ENCODE measurements at regions not wholly inside any gene's neighbourhood (a gene's known extent, or its start where the extent isn't known, plus 50 kb on each side); places are given as distances from the start of the nearest gene placed in this dataset.

DNA sequence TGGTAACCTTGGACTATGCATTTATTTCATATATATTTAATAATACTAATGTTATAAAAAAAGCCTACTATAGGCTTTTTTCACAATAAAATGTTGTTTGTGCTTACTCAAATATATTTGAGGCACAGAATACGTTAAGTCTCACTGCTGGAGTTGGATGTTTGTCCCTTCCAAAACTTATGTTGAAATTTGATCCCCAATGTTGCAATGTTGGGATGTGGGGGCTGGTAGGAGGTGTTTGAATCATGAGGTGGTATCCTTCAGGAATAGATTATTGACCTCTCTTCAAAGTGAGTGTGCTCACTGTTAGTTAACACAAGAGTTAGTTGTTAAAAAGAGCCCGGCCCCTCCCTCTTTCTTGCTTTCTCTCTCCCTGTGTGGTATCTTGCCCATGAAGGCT, 1295.9 kb downstream of the JRKL start:
- no peak for DNase-seq (ENCODE audit: low spot score)
- peaks cover 7% of the 10 kb centered on the region for H3K4me1 Mint-ChIP-seq

DNA sequence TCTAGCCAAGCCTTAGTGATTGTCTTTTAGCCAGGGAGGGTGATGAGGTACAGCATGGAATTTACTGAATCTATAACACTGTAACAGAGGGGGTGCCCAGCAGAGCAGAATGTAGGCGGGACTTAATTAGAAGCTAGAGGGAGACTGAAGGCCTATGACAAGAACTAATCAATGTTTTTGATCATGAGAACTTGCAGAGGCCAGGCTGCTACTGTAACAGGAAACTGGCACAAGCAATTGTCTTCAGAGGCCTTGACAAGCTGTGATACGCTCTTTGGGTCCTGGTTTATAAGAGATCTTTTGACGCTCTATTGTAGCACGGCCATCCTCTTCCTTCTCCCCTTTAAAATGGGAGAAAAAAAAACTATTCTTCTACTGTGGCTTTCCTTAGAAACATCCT, 1297.3 kb downstream of the JRKL start:
- Histone ChIP-seq H3F3A (ENCODE audit: low read depth) (no peaks in the 10 kb centered on the region), H3K9me3 (ENCODE audit: low read depth) (no peaks in the 10 kb centered on the region), H3K4me3 (no peak overlapping the region), H3K9ac (no peak overlapping the region), H3K79me2 (ENCODE audit: low read depth) (no peaks in the 10 kb centered on the region), H4K20me1 (ENCODE audit: low read depth) (no peaks in the 10 kb centered on the region), H3K27me3 (no peaks in the 10 kb centered on the region), H3K4me2 (no peak overlapping the region), H3K4me1 (peaks cover 16% of the 10 kb centered on the region), H3K27ac (no peak overlapping the region), H2AFZ (replicated peaks) (peak overlapping the region; percentile 91), H3K36me3 (no peaks in the 10 kb centered on the region)
- Mint-ChIP-seq H3K9me3 (no peaks in the 10 kb centered on the region), H3K4me3 (no peak overlapping the region), H3K27ac (no peak overlapping the region), H3K4me1 (peaks cover 7% of the 10 kb centered on the region), H3K36me3 (no peaks in the 10 kb centered on the region), H3K27me3 (ENCODE audit: insufficient read depth, low read depth) (no peaks in the 10 kb centered on the region)
- peak; percentile 10 for DNase-seq (ENCODE audit: low spot score)
- no peak for TF ChIP-seq EZH2phosphoT487 (IDR thresholded peaks at IDR 0.05)
- TF ChIP-seq, protein P1, sequence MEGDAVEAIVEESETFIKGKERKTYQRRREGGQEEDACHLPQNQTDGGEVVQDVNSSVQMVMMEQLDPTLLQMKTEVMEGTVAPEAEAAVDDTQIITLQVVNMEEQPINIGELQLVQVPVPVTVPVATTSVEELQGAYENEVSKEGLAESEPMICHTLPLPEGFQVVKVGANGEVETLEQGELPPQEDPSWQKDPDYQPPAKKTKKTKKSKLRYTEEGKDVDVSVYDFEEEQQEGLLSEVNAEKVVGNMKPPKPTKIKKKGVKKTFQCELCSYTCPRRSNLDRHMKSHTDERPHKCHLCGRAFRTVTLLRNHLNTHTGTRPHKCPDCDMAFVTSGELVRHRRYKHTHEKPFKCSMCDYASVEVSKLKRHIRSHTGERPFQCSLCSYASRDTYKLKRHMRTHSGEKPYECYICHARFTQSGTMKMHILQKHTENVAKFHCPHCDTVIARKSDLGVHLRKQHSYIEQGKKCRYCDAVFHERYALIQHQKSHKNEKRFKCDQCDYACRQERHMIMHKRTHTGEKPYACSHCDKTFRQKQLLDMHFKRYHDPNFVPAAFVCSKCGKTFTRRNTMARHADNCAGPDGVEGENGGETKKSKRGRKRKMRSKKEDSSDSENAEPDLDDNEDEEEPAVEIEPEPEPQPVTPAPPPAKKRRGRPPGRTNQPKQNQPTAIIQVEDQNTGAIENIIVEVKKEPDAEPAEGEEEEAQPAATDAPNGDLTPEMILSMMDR (IDR thresholded peaks at IDR 0.05) = no peak
- TF ChIP-seq EZH2 (IDR thresholded peaks at IDR 0.05) = no peak

More for the DNA sequence above, 1295.9 kb downstream of the JRKL start:
- H3K27me3 Mint-ChIP-seq (ENCODE audit: insufficient read depth, low read depth) = no peaks in the 10 kb centered on the region
- Histone ChIP-seq H3K4me3 (no peak overlapping the region), H3K27me3 (no peaks in the 10 kb centered on the region), H3K36me3 (no peaks in the 10 kb centered on the region), H3K27ac (no peak overlapping the region), H3K9ac (no peak overlapping the region), H3K4me2 (no peak overlapping the region), H3K4me1 (peaks cover 16% of the 10 kb centered on the region), H3F3A (ENCODE audit: low read depth) (no peaks in the 10 kb centered on the region), H3K9me3 (ENCODE audit: low read depth) (no peaks in the 10 kb centered on the region), H4K20me1 (ENCODE audit: low read depth) (no peaks in the 10 kb centered on the region), H2AFZ (replicated peaks) (no peak overlapping the region), H3K79me2 (ENCODE audit: low read depth) (no peaks in the 10 kb centered on the region)
- H3K9me3 Mint-ChIP-seq = no peaks in the 10 kb centered on the region
- TF ChIP-seq EZH2phosphoT487 (IDR thresholded peaks at IDR 0.05) (no peak), EZH2 (IDR thresholded peaks at IDR 0.05) (no peak)
- TF ChIP-seq, protein P1 (IDR thresholded peaks at IDR 0.05) = no peak
- H3K36me3 Mint-ChIP-seq = no peaks in the 10 kb centered on the region
- peak overlapping the region; percentile 74 for H3K27ac Mint-ChIP-seq
- no peak overlapping the region for H3K4me3 Mint-ChIP-seq

DNA sequence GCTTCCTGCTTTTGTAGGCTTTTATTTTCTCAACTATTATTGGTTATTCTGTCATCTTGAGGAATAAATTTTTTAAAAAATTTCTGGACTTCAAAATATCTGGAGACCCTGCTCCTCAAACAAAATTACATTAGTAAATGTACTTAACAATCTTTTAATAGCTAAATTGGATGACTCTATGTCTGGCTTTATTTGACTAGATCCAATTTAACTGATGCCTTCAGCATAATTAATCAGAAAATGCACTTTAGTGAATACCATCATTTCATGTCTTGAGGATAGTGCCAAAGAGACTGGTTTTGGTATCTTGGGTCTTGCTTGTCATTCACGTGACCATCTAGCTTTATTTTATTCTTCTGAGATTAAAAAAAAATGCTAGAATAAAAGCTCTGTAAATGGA, 1301.2 kb downstream of the JRKL start:
- Histone ChIP-seq H3K9ac (no peak overlapping the region), H3K4me2 (no peak overlapping the region)
- H3K9me3 Mint-ChIP-seq = peaks cover 4% of the 10 kb centered on the region

More for the DNA sequence above, 1301.2 kb downstream of the JRKL start:
- no peak for DNase-seq (ENCODE audit: low spot score)
- H3K4me1 Mint-ChIP-seq = peaks cover 3% of the 10 kb centered on the region
- no peak overlapping the region for H2AFZ ChIP-seq (replicated peaks)
- no peak overlapping the region for H3K4me3 Mint-ChIP-seq
- no peaks in the 10 kb centered on the region for H3K9me3 ChIP-seq (ENCODE audit: low read depth)
- no peaks in the 10 kb centered on the region for H3K36me3 ChIP-seq
- no peak overlapping the region for H3K27ac ChIP-seq
- no peak overlapping the region for H3K27ac Mint-ChIP-seq
- no peaks in the 10 kb centered on the region for H3K79me2 ChIP-seq (ENCODE audit: low read depth)
- TF ChIP-seq EZH2phosphoT487 (IDR thresholded peaks at IDR 0.05) = no peak
- no peak for TF ChIP-seq EZH2 (IDR thresholded peaks at IDR 0.05)
- TF ChIP-seq, protein P1 (IDR thresholded peaks at IDR 0.05) = no peak
- no peaks in the 10 kb centered on the region for H3F3A ChIP-seq (ENCODE audit: low read depth)
- peaks cover 2% of the 10 kb centered on the region for H3K27me3 Mint-ChIP-seq (ENCODE audit: insufficient read depth, low read depth)
- no peak overlapping the region for H3K4me3 ChIP-seq
- H3K36me3 Mint-ChIP-seq = no peaks in the 10 kb centered on the region
- H3K4me1 ChIP-seq = peaks cover 13% of the 10 kb centered on the region
- H4K20me1 ChIP-seq (ENCODE audit: low read depth) = no peaks in the 10 kb centered on the region
- H3K27me3 ChIP-seq = no peaks in the 10 kb centered on the region
